ENCODE measurements at regions not wholly inside any gene's neighbourhood (a gene's known extent, or its start where the extent isn't known, plus 50 kb on each side); places are given as distances from the start of the nearest gene placed in this dataset.
"Not testable (repeated sequence)": the region's sequence is repeated elsewhere in the genome, so short reads cannot be mapped to it uniquely, and the experiment has no call there.

DNA sequence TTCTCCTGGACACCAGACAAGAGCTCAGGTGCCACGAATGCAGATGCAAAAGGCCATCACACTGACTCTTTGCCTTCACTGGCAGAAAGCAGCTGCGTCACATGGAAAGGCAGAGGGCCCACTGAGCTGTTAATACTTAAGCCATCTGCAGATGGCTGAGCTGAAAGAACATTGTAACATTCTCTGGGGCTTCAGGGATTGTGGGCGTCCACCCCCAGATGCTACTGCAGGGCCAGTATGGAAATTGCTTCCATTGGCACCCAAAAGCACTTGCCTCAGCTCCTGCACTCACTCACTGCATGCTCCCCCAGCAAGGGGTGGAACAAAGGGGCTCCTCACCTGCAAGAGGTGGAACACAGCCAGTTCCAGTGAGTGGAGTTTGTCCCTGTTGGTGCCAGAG lies 1264.6 kb downstream of the REEP3 start:
- H3K9me3 Mint-ChIP-seq: peaks cover 4% of the 10 kb centered on the region
- H3K36me3 Mint-ChIP-seq: no peaks in the 10 kb centered on the region
- no peak for DNase-seq
- no peak overlapping the region for H3K27ac Mint-ChIP-seq
- H3K27me3 Mint-ChIP-seq: no peaks in the 10 kb centered on the region
- H3K4me3 Mint-ChIP-seq: no peak overlapping the region
- H3K4me1 Mint-ChIP-seq: no peaks in the 10 kb centered on the region

DNA sequence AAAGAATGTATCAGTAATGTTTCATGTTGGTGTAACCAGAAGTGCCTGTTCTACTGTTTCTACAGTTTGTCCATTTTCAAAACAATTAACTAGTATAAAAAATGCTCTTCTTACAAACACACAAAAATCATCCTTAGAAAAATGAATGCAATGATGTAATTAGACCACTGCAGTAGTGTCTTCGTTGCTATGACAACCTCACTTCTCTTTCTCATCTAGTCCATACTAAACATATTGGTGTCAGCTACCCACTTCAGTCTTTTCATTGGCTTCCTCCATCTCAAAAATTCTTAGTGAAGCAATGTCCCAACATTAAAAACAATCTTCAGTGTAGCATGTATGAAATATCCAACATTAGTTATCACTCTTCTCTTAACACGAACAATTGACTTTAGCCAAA lies 1265.8 kb downstream of the REEP3 start:
- H3K27ac Mint-ChIP-seq: no peak overlapping the region
- H3K36me3 Mint-ChIP-seq: no peaks in the 10 kb centered on the region
- no peaks in the 10 kb centered on the region for H3K4me1 Mint-ChIP-seq
- DNase-seq: no peak
- peaks cover 4% of the 10 kb centered on the region for H3K9me3 Mint-ChIP-seq
- H3K4me3 Mint-ChIP-seq: no peak overlapping the region
- no peaks in the 10 kb centered on the region for H3K27me3 Mint-ChIP-seq

DNA sequence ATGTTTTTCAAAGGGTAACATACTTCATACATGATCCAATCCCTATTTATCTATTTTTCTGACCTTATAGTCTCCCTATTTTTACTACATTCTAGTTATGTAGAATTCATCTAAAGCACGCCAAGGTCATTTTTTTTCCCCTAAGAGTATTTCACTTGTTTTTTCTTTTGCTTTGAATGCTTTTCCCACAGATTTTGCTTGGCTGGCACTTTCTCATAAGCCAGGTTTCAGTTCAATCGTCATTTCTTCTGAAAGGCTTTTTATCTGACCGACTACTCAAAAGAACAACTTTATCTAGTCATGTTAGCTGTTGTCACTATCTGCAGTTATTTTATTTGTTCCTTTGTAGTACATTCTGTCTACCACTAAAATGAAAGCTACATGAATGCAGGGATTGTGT lies 1274.6 kb downstream of the REEP3 start:
- Mint-ChIP-seq H3K4me1 (no peaks in the 10 kb centered on the region), H3K9me3 (peaks cover 5% of the 10 kb centered on the region), H3K36me3 (no peaks in the 10 kb centered on the region), H3K4me3 (no peak overlapping the region), H3K27me3 (no peaks in the 10 kb centered on the region), H3K27ac (no peak overlapping the region)
- DNase-seq: no peak

DNA sequence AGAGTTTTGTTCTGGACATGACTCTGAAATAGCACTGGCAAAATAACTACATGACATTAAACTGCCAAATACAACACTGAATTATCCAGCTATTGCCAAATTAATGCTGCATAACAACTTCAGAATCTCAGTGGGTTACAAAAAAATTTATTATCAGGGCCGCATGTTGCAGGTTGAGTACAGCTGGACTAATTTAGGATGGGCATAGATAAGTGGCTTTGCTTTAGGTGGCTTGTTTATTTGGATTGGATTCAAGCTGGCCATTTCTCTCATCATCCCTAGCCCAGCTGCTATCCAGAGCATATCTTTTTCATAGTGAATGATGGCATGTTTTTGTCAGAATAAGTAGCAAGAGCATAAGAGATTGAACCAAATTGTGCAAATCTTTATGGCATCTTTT lies 1277.1 kb downstream of the REEP3 start:
- H3K27me3 Mint-ChIP-seq: no peaks in the 10 kb centered on the region
- peaks cover 7% of the 10 kb centered on the region for H3K9me3 Mint-ChIP-seq
- DNase-seq: no peak
- H3K4me3 Mint-ChIP-seq: no peak overlapping the region
- H3K27ac Mint-ChIP-seq: no peak overlapping the region
- no peaks in the 10 kb centered on the region for H3K36me3 Mint-ChIP-seq
- no peaks in the 10 kb centered on the region for H3K4me1 Mint-ChIP-seq

DNA sequence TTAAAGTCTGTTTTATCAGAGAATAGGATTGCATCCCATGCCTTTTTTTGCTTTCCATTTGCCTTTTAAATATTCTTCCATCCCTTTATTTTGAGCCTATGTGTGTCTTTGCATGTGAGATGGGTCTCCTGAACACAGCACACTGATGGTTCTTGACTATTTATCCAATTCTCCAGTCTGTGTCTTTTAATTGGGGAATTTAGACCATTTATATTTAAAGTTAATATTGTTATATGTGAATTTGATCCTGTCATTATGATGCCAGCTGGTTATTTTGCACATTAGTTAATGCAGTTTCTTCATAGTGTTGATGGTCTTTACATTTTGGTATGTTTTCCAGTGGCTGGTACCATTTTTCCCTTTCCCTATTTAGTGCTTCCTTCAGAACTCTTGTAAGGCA lies 1287.0 kb downstream of the REEP3 start:
- not testable (repeated sequence) for H3K4me1 Mint-ChIP-seq, H3K27me3 Mint-ChIP-seq, H3K9me3 Mint-ChIP-seq, H3K27ac Mint-ChIP-seq, H3K36me3 Mint-ChIP-seq, DNase-seq, H3K4me3 Mint-ChIP-seq

DNA sequence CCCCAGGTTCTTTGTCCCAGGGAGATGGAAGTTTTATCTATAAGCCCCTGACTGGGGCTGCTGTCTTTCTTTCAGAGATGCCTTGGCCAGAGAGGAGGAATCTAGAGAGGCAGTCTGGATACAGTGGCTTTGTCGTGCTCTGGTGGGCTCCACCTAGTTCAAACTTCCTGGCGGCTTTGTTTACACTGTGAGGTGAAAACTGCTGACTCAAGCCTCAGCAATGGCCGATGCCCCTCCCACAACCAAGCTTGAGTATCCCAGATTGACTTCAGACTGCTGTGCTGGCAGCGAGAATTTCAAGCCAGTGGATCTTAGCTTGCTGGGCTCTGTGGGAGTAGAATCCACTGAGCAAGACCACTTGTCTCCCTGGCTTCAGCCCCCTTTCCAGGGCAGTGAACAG lies 1288.8 kb downstream of the REEP3 start:
- DNase-seq, H3K27ac Mint-ChIP-seq, H3K27me3 Mint-ChIP-seq, H3K9me3 Mint-ChIP-seq, H3K36me3 Mint-ChIP-seq, H3K4me1 Mint-ChIP-seq, H3K4me3 Mint-ChIP-seq: not testable (repeated sequence)

DNA sequence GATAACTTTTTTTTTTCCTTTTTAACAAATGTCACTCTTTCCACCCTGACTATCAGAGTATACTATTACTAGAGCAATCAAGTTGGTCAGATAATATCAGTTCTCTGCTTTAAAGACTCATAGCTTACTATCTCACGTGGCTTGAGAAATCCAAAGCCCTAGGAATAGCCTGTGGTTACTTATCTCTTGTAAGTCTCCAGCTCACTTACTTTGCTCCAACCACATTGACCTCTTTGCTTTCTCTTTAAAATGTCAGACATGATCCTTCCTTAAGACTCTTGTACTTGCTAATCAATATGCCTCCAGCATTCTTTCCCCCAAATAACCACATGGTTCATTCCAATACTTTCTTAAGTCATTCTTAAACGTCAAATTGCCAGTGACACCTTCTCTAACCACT lies 1292.2 kb downstream of the REEP3 start:
- H3K36me3 Mint-ChIP-seq: no peaks in the 10 kb centered on the region
- DNase-seq: no peak
- no peak overlapping the region for H3K4me3 Mint-ChIP-seq
- H3K4me1 Mint-ChIP-seq: no peaks in the 10 kb centered on the region
- H3K27ac Mint-ChIP-seq: no peak overlapping the region
- H3K27me3 Mint-ChIP-seq: no peaks in the 10 kb centered on the region
- no peaks in the 10 kb centered on the region for H3K9me3 Mint-ChIP-seq

DNA sequence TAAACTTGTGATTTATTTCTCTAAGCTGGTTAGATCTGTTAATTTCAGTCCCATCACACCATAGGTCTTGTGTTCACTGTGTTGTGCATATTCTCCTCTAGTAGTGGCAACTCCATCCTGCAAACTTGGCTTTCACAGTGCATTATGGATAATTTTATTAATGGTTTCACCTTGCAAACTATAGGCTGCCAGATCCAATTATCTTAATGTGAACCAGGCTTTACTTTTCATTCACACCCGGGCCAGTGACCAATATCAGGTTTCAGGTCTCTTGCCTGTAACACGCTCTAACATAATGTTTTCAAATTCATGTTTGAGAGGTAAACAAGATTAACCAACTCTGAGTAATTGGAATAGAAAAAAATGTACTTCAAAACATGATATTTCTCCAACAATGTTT lies 1293.0 kb downstream of the REEP3 start:
- H3K27ac Mint-ChIP-seq: no peak overlapping the region
- no peak overlapping the region for H3K4me3 Mint-ChIP-seq
- DNase-seq: no peak
- H3K36me3 Mint-ChIP-seq: no peaks in the 10 kb centered on the region
- no peaks in the 10 kb centered on the region for H3K27me3 Mint-ChIP-seq
- no peaks in the 10 kb centered on the region for H3K4me1 Mint-ChIP-seq
- no peaks in the 10 kb centered on the region for H3K9me3 Mint-ChIP-seq

DNA sequence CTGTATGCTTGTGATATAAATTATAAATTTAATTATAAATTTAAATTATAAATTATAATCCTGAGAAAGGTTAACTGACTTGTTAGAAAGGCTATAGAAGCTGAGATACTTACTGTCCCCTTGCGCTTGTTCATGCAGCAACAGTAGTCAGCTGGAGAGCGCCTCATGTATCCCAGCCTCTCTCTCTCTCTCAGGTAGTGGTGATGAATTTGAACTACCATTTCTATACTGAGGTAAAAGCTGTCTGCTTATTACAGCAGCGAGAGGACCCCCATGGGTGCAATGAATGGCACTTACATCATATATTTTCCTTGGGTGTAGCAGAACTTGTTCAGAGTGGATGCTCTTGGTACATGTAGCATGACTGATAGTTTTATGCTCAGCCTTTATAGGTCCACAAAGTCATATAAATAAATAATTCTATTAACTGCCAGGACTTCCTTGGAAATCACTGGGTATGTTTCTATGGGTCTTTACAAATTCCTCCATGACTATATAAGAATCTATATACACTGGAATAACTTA lies 1308.7 kb downstream of the REEP3 start:
- H3K4me1 Mint-ChIP-seq: no peaks in the 10 kb centered on the region
- no peak overlapping the region for H3K27ac Mint-ChIP-seq
- no peak for DNase-seq
- H3K27me3 Mint-ChIP-seq: no peaks in the 10 kb centered on the region
- no peak overlapping the region for H3K4me3 Mint-ChIP-seq
- H3K36me3 Mint-ChIP-seq: no peaks in the 10 kb centered on the region
- H3K9me3 Mint-ChIP-seq: no peaks in the 10 kb centered on the region

DNA sequence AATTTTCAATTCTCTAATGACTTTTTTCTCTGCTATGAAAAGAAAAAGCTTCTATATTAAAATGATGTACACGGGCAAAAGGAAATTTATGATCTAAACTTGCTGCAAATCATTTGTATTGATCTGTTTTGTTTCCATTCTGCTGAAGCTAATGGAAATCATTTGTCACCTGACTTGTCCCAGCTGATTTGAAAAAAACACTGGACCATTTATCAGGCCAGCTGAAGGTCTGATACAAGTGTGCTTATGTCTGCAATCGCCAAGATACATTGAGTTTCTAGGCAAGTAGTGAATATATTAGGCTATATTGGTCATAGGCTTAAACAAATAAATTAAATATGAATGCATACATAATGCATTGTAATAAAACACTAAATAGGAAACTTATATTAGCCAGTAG lies 1309.7 kb downstream of the REEP3 start:
- no peak overlapping the region for H3K4me3 Mint-ChIP-seq
- no peaks in the 10 kb centered on the region for H3K36me3 Mint-ChIP-seq
- no peaks in the 10 kb centered on the region for H3K9me3 Mint-ChIP-seq
- DNase-seq: no peak
- no peaks in the 10 kb centered on the region for H3K4me1 Mint-ChIP-seq
- H3K27ac Mint-ChIP-seq: no peak overlapping the region
- no peaks in the 10 kb centered on the region for H3K27me3 Mint-ChIP-seq

DNA sequence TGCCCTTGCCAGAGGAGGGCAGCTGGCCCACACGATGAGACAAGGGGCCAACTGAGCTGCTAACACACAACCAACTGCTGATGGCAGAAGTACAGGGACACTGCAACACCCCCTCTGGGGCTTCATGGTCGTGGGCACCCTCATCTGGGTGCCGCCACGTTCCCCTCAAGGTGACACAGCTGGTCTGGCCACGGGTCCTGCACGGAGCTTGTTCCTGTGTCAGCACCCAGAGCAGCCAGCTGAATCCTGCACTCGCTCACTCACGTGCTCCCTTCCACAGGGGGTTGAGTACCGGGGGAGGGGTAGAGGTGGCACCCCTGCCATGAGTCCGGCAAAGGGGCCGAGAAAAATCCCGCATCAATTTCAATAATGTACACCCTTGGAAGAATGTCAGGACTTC lies 1319.1 kb downstream of the REEP3 start:
- no peaks in the 10 kb centered on the region for H3K36me3 Mint-ChIP-seq
- H3K4me1 Mint-ChIP-seq: no peaks in the 10 kb centered on the region
- DNase-seq: no peak
- H3K27ac Mint-ChIP-seq: no peak overlapping the region
- no peaks in the 10 kb centered on the region for H3K27me3 Mint-ChIP-seq
- H3K9me3 Mint-ChIP-seq: peaks cover 7% of the 10 kb centered on the region
- H3K4me3 Mint-ChIP-seq: no peak overlapping the region

DNA sequence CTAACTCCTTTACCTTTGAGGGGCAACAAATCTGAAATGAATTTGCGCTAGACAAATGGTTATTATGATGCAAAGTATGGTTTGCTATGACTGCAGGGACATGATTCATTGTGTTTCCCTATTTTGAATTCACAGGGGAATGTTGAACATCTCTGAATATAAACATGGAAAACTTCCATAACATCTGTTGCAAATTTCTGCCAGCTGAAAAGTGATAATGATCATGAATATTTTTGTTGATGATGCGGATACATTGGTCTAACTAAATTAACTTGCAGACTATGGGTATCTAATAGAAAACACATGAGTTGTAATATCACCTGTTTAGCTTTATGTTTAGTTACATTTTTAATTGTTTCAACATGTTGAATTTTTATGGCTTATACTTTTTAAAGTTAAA lies 1325.5 kb downstream of the REEP3 start:
- H3K9me3 Mint-ChIP-seq: peaks cover 3% of the 10 kb centered on the region
- no peaks in the 10 kb centered on the region for H3K27me3 Mint-ChIP-seq
- DNase-seq: no peak
- no peak overlapping the region for H3K27ac Mint-ChIP-seq
- H3K4me3 Mint-ChIP-seq: no peak overlapping the region
- no peaks in the 10 kb centered on the region for H3K4me1 Mint-ChIP-seq
- H3K36me3 Mint-ChIP-seq: no peaks in the 10 kb centered on the region

DNA sequence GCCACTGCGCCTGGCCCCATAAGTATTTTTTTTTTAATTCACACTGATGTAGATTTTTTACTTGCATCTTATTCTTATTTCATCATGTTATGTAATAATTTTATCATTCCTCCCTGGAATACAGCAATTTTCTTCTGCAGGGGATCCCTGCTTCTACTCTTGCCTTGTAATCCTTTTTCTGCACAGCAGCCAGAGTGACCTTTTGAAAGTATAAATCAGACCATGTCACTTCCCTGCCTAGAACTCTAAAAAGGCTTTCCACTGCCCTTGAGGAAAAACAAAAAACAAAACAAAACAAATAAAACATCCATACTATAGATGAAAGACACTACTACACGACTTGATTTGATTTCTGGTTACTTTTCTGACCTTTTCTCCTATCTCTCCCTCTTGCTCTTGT lies 1334.7 kb downstream of the REEP3 start:
- Mint-ChIP-seq H3K36me3 (no peaks in the 10 kb centered on the region), H3K9me3 (no peaks in the 10 kb centered on the region), H3K27me3 (no peaks in the 10 kb centered on the region), H3K27ac (no peak overlapping the region), H3K4me1 (no peaks in the 10 kb centered on the region), H3K4me3 (no peak overlapping the region)
- no peak for DNase-seq

DNA sequence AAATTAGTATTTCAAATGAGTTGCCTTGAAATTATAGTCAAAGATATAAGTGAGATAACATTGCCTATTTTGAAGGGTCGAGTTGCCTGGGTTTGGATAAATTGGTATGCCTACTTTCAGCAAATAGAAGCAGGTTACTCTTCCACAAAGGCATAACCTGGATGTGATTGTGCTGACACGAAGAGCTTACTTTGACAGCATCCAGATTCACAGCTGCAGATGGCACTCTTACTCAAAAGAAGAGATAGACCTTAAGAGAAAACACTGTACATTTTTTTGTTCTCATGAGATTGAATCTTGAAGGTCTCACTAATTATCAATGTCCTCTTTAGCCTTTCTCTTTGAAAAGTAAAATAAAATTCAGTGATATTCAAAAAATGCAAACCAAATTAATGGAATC lies 1338.7 kb downstream of the REEP3 start:
- Mint-ChIP-seq H3K27me3 (no peaks in the 10 kb centered on the region), H3K36me3 (no peaks in the 10 kb centered on the region)

DNA sequence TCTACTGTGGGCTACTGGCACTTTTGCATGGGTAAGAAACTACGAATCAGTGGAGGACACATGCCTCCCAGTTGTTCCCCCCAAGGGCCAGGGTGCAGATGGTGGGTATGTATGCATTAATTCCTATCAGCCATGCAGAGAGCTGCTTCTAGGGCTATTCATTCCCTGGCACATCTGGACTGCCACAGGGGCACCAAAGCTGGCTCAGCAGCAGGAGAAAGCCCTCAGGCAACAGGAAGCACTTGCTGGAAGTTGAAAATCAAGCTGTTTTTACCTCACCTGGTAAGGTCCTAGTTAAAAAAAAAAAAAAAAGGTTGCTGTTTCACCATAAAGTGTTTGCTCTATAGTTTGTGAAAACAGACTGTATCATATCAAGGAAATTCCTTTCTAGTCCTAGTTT lies 1342.6 kb downstream of the REEP3 start:
- Mint-ChIP-seq H3K36me3 (no peaks in the 10 kb centered on the region), H3K4me3 (no peak overlapping the region), H3K4me1 (no peaks in the 10 kb centered on the region), H3K27me3 (no peaks in the 10 kb centered on the region), H3K27ac (no peak overlapping the region), H3K9me3 (no peaks in the 10 kb centered on the region)
- no peak for DNase-seq

More for the DNA sequence above, 1338.7 kb downstream of the REEP3 start:
- Mint-ChIP-seq H3K27ac (no peak overlapping the region), H3K4me1 (no peaks in the 10 kb centered on the region), H3K4me3 (no peak overlapping the region), H3K9me3 (no peaks in the 10 kb centered on the region)
- DNase-seq: no peak

DNA sequence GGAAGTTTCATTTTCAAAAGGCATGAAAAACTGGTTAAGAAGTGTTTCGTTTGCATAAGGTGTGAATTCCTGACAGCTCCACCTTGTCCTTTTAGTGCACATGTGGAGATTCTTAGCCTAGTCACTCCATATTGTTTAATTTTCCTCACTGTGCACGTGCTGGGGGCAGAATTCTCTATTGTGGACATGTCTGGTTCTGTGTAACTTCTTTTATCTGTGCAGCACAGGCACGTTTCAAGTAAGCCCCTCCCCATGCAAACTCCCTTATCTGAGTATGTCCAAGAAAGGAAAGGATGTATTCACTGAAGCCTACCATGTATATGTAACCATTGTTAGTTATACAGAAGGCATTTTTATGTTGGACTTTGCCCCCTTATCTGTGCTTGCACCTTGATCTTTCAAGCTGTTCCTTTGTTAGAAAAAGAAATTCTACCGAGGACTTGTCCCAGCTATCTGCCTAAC lies 1346.3 kb downstream of the REEP3 start:
- Mint-ChIP-seq H3K27me3 (no peaks in the 10 kb centered on the region), H3K27ac (no peak overlapping the region), H3K9me3 (peaks cover 2% of the 10 kb centered on the region), H3K36me3 (no peaks in the 10 kb centered on the region), H3K4me1 (no peaks in the 10 kb centered on the region), H3K4me3 (no peak overlapping the region)
- DNase-seq: no peak

DNA sequence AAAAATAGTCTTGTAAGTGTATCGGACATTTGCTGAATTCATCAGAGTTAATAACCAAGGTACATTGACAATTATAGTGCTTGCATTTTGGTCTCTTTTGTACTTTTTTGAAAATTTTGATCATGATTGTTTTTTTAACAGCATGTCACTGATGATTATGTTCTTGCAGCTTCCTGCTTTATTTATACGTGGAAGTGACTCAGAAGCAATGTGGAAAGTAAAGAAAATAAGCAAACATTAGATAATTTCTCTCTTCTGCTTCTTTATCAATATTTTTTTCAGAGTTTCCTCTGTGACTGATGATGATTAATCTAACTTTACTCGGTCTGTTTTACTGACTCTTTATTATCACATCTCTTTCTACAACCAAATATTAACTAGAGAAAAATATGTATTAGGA lies 1351.9 kb downstream of the REEP3 start:
- DNase-seq: no peak
- H3K27me3 Mint-ChIP-seq: no peaks in the 10 kb centered on the region
- H3K27ac Mint-ChIP-seq: no peak overlapping the region
- H3K36me3 Mint-ChIP-seq: no peaks in the 10 kb centered on the region
- H3K4me1 Mint-ChIP-seq: no peaks in the 10 kb centered on the region
- H3K4me3 Mint-ChIP-seq: no peak overlapping the region
- H3K9me3 Mint-ChIP-seq: peaks cover 5% of the 10 kb centered on the region
